HEK293 (cell line): ENCODE measurements at regions not wholly inside any gene's neighbourhood (a gene's known extent, or its start where the extent isn't known, plus 50 kb on each side); places are given as distances from the start of the nearest gene placed in this dataset.

ENCODE experiments used
- CTCF ChIA-PET: fragments of 350-600 bp; formaldehyde crosslinking; extraction: SDS; loops from one replicate; lab custom pipeline; 2021; ENCODE audit warnings: antibody characterized with exemption; lab: Yijun Ruan, JAX
- POLR2A ChIA-PET: fragments of 300-600 bp; formaldehyde crosslinking; extraction: SDS; loops from one replicate; lab custom pipeline; 2020; ENCODE audit warnings: antibody characterized with exemption, inconsistent platforms; lab: Yijun Ruan, JAX
- H3K27ac ChIP-seq: fragments of 200-500 bp; sonication (Bioruptor generic); 2 replicates; pipeline ENCODE4 v1.5.1; 2014; ENCODE audit warnings: low read depth, low read length, control low read depth, inconsistent platforms; ENCODE audit errors: extremely low read depth
- H3K36me3 ChIP-seq, 2 experiments: fragments of 200-500 bp in 1 of 2; sonication (Bioruptor generic) in 1 of 2; 1 replicate in 1 of 2; 2 replicates in 1 of 2; pipeline ENCODE4 v1.5.1; 2014 to 2017; ENCODE audit warnings: inconsistent platforms in 2 of 2, low read length in 2 of 2; ENCODE audit not compliant: control insufficient read depth in 2 of 2, insufficient read depth in 1 of 2
- H3K4me1 ChIP-seq: fragments of 200-500 bp; sonication (Bioruptor generic); 2 replicates; pipeline ENCODE4 v1.5.1; 2014; ENCODE audit warnings: mild to moderate bottlenecking, low read length, inconsistent platforms; ENCODE audit not compliant: control insufficient read depth, insufficient read depth
- H3K4me3 ChIP-seq: 2 replicates; pipeline ENCODE4 v1.5.1; 2011; ENCODE audit warnings: low read depth, mild to moderate bottlenecking, control low read depth, low read length, moderate library complexity
- H3K9me3 ChIP-seq: fragments of 200-500 bp; sonication (Bioruptor generic); 2 replicates; pipeline ENCODE4 v1.5.1; 2014; ENCODE audit warnings: low read depth, low read length, inconsistent platforms; ENCODE audit not compliant: control insufficient read depth, insufficient read depth
- EGR2 ChIP-seq: fragments of 450-650 bp; formaldehyde crosslinking; IDR thresholded peaks from 2 replicates; pipeline ENCODE4 v1.5.1; 2016; ENCODE audit warnings: low read depth, missing biosample characterization, missing genetic modification characterization
- ELK4 ChIP-seq: IDR thresholded peaks from 2 replicates; pipeline ENCODE4 v1.6.1; 2011; ENCODE audit warnings: mild to moderate bottlenecking, low read depth, low read length, borderline replicate concordance
- KLF10 ChIP-seq: fragments of 450-650 bp; IDR thresholded peaks from 2 replicates; pipeline ENCODE4 v1.5.1; 2018; ENCODE audit warnings: missing biosample characterization, mild to moderate bottlenecking, missing genetic modification characterization
- OVOL3 ChIP-seq: fragments of 450-650 bp; formaldehyde crosslinking; IDR thresholded peaks from 2 replicates; pipeline ENCODE4 v1.5.1; 2016; ENCODE audit warnings: missing biosample characterization, missing genetic modification characterization
- PRDM10 ChIP-seq: fragments of 450-650 bp; formaldehyde crosslinking; IDR thresholded peaks from 2 replicates; pipeline ENCODE4 v1.5.1; 2016; ENCODE audit warnings: missing biosample characterization, missing genetic modification characterization
- ZIC2 ChIP-seq: fragments of 450-650 bp; formaldehyde crosslinking; IDR thresholded peaks from 2 replicates; pipeline ENCODE4 v1.5.1; 2016; ENCODE audit warnings: missing biosample characterization, missing genetic modification characterization
- ZNF114 ChIP-seq: fragments of 450-650 bp; formaldehyde crosslinking; IDR thresholded peaks from 2 replicates; pipeline ENCODE4 v1.5.0; 2017; ENCODE audit warnings: missing biosample characterization, missing genetic modification characterization
- ZNF140 ChIP-seq: fragments of 450-650 bp; formaldehyde crosslinking; IDR thresholded peaks from 2 replicates; pipeline ENCODE4 v1.5.1; 2016; ENCODE audit warnings: missing biosample characterization, missing genetic modification characterization
- ZNF184 ChIP-seq: fragments of 450-650 bp; IDR thresholded peaks from 2 replicates; pipeline ENCODE4 v1.5.1; 2018; ENCODE audit warnings: missing biosample characterization, mild to moderate bottlenecking, missing genetic modification characterization
- ZNF266 ChIP-seq: fragments of 450-650 bp; formaldehyde crosslinking; IDR thresholded peaks from 2 replicates; pipeline ENCODE4 v1.5.1; 2016; ENCODE audit warnings: missing biosample characterization, missing genetic modification characterization, low read depth
- ZNF280C ChIP-seq: fragments of 450-650 bp; formaldehyde crosslinking; IDR thresholded peaks from 2 replicates; pipeline ENCODE4 v1.5.1; 2016; ENCODE audit warnings: missing biosample characterization, missing genetic modification characterization
- ZNF324 ChIP-seq: fragments of 450-650 bp; formaldehyde crosslinking; IDR thresholded peaks from 2 replicates; pipeline ENCODE4 v1.5.1; 2016; ENCODE audit warnings: missing biosample characterization, missing genetic modification characterization
- ZNF341 ChIP-seq: fragments of 450-650 bp; formaldehyde crosslinking; IDR thresholded peaks from 2 replicates; pipeline ENCODE4; 2016; ENCODE audit warnings: low read depth, missing biosample characterization, missing genetic modification characterization
- ZNF366 ChIP-seq: fragments of 450-650 bp; formaldehyde crosslinking; conservative IDR thresholded peaks from 2 replicates; pipeline ENCODE4 v1.5.1; 2016; ENCODE audit warnings: missing biosample characterization, missing genetic modification characterization
- ZNF423 ChIP-seq: fragments of 450-650 bp; formaldehyde crosslinking; IDR thresholded peaks from 2 replicates; pipeline ENCODE4 v1.5.1; 2016; ENCODE audit warnings: missing biosample characterization, missing genetic modification characterization
- ZNF544 ChIP-seq: fragments of 450-650 bp; formaldehyde crosslinking; IDR thresholded peaks from 2 replicates; pipeline ENCODE4 v1.5.0; 2017; ENCODE audit warnings: missing biosample characterization, missing genetic modification characterization
- ZNF549 ChIP-seq: fragments of 450-650 bp; IDR thresholded peaks from 2 replicates; pipeline ENCODE4 v1.5.1; 2018; ENCODE audit warnings: missing biosample characterization, missing genetic modification characterization, mild to moderate bottlenecking, inconsistent platforms, moderate library complexity
- ZNF624 ChIP-seq: fragments of 450-650 bp; formaldehyde crosslinking; IDR thresholded peaks from 2 replicates; pipeline ENCODE4 v1.5.1; 2017; ENCODE audit warnings: missing biosample characterization, missing genetic modification characterization
- ZNF626 ChIP-seq: fragments of 450-650 bp; sonication (Bioruptor Pico); formaldehyde crosslinking; IDR thresholded peaks from 2 replicates; pipeline ENCODE4 v1.5.1; 2018; ENCODE audit warnings: missing biosample characterization, missing genetic modification characterization, inconsistent platforms
- ZNF677 ChIP-seq: fragments of 450-650 bp; IDR thresholded peaks from 2 replicates; pipeline ENCODE4 v1.5.0; 2018; ENCODE audit warnings: missing biosample characterization, mild to moderate bottlenecking, missing genetic modification characterization, moderate library complexity
- ZNF830 ChIP-seq: fragments of 450-650 bp; IDR thresholded peaks from 2 replicates; pipeline ENCODE4 v1.5.0; 2018; ENCODE audit warnings: missing biosample characterization, missing genetic modification characterization, low read depth, mild to moderate bottlenecking, moderate library complexity
- TF ChIP-seq, protein P1 (sequence below): fragments of 450-650 bp; formaldehyde crosslinking; IDR thresholded peaks from 2 replicates; pipeline ENCODE4 v1.5.1; 2016; ENCODE audit warnings: missing biosample characterization, missing genetic modification characterization
- TF ChIP-seq, protein P2 (sequence below): fragments of 450-650 bp; formaldehyde crosslinking; IDR thresholded peaks from 2 replicates; pipeline ENCODE4 v1.5.1; 2017; ENCODE audit warnings: missing biosample characterization, missing genetic modification characterization

GRCh38 chr10:61219696-61220095, 233.5 kb downstream of the TMEM26 start:
- H3K27ac ChIP-seq: no peak overlapping the region
- no peaks in the 10 kb centered on the region for H3K36me3 ChIP-seq
- TF ChIP-seq ZNF366 (tag by site-specific recombination) (no peak), ZNF184 (tag by site-specific recombination) (no peak), ZNF324 (tag by site-specific recombination) (no peak), ZIC2 (no peak), EGR2 (tag by site-specific recombination) (no peak), ZNF626 (tag by site-specific recombination) (no peak), KLF10 (no peak), ZNF140 (tag by site-specific recombination) (no peak), ZNF624 (tag by site-specific recombination) (no peak), ZNF677 (tag by site-specific recombination) (no peak), ZNF341 (tag by site-specific recombination) (no peak), ZNF549 (no peak), ZNF114 (tag by site-specific recombination) (no peak)
- ChIA-PET POLR2A (no interaction called here), CTCF (no interaction called here)
- no peaks in the 10 kb centered on the region for H3K9me3 ChIP-seq
- no peak overlapping the region for H3K4me3 ChIP-seq
- H3K4me1 ChIP-seq: no peaks in the 10 kb centered on the region

DNA sequence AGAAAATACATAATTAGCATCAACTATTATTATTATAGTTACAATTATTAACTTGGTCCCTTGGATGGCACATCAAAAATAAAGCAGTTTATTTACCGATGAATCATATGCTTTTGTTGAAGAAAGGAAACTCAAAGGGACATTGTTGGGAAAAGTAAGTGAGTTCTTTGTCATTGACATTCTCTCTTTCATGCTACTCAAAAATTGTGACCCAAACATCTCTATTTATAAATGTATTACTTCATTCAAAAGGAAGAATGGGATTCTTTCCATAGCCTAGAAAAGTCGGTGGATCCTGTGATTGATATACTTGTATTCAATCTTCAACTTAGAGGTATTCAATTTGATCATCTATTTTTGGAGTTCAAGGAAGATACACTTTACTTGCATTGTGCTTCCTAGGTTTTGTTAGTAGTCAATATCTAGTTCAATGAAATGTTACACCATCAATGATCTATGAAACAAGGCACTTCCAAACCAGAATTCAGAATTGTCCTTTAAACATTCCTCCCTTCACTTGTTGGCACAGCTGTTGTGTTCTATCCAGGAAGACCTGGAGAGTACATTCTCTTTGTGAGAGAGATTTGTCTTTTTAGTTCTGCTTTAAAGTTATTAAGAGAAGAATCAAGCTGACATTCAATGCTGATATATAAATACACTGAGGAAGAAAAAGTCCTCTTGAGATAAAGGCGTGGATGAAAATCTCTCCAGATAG, 235.2 kb downstream of the TMEM26 start:
- no peak overlapping the region for H3K4me3 ChIP-seq
- no peaks in the 10 kb centered on the region for H3K36me3 ChIP-seq
- no peaks in the 10 kb centered on the region for H3K9me3 ChIP-seq
- CTCF ChIA-PET: no interaction called here
- POLR2A ChIA-PET: no interaction called here
- H3K4me1 ChIP-seq: no peaks in the 10 kb centered on the region
- no peak overlapping the region for H3K27ac ChIP-seq
- no peak for TF ChIP-seq KLF10
- no peak for TF ChIP-seq ZNF280C (tag by site-specific recombination)
- no peak for TF ChIP-seq ZNF423
- no peak for TF ChIP-seq ZNF830 (tag by site-specific recombination)
- no peak for TF ChIP-seq ZNF366 (tag by site-specific recombination)
- no peak for TF ChIP-seq PRDM10
- TF ChIP-seq ELK4: no peak
- TF ChIP-seq ZNF544 (tag by site-specific recombination): no peak
- TF ChIP-seq, protein P1, sequence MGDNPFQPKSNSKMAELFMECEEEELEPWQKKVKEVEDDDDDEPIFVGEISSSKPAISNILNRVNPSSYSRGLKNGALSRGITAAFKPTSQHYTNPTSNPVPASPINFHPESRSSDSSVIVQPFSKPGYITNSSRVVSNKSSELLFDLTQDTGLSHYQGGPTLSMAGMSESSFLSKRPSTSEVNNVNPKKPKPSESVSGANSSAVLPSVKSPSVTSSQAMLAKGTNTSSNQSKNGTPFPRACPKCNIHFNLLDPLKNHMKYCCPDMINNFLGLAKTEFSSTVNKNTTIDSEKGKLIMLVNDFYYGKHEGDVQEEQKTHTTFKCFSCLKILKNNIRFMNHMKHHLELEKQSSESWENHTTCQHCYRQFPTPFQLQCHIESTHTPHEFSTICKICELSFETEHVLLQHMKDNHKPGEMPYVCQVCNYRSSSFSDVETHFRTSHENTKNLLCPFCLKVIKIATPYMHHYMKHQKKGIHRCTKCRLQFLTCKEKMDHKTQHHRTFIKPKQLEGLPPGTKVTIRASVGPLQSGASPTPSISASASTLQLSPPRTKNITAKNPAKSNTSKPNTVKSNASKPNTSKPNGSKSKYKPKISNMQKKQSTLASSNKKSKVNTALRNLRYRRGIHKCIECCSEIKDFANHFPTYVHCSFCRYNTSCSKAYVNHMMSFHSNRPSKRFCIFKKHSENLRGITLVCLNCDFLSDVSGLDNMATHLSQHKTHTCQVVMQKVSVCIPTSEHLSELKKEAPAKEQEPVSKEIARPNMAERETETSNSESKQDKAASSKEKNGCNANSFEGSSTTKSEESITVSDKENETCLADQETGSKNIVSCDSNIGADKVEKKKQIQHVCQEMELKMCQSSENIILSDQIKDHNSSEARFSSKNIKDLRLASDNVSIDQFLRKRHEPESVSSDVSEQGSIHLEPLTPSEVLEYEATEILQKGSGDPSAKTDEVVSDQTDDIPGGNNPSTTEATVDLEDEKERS (tag by site-specific recombination): no peak
- TF ChIP-seq, protein P2, sequence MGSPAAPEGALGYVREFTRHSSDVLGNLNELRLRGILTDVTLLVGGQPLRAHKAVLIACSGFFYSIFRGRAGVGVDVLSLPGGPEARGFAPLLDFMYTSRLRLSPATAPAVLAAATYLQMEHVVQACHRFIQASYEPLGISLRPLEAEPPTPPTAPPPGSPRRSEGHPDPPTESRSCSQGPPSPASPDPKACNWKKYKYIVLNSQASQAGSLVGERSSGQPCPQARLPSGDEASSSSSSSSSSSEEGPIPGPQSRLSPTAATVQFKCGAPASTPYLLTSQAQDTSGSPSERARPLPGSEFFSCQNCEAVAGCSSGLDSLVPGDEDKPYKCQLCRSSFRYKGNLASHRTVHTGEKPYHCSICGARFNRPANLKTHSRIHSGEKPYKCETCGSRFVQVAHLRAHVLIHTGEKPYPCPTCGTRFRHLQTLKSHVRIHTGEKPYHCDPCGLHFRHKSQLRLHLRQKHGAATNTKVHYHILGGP (tag by site-specific recombination): no peak
- no peak for TF ChIP-seq ZNF266 (tag by site-specific recombination)
- TF ChIP-seq OVOL3: no peak
